ENCODE measurements at regions not wholly inside any gene's neighbourhood (a gene's known extent, or its start where the extent isn't known, plus 50 kb on each side); places are given as distances from the start of the nearest gene placed in this dataset.
A peak's percentile ranks its signal among the peaks of the same experiment; 100 is the strongest.

- intact Hi-C loops (cut with DNase I, micrococcal nuclease): loop anchor here in 1 of 2 donors (10.0 kb wide), 1 partner anchor 187 kb away; no protein-coding TSS in a partner anchor
- no peak for TF ChIP-seq CTCF (IDR thresholded peaks at IDR 0.05)
- DNase-seq (no peak), ATAC-seq (no peak)
- Histone ChIP-seq H3K36me3 (ENCODE audit: low read depth) (no peaks in the 10 kb centered on the region), H3K4me1 (ENCODE audit: low read depth) (no peaks in the 10 kb centered on the region), H3K9me3 (no peaks in the 10 kb centered on the region), H3K4me3 (no peak overlapping the region)
Observed at GRCh38 chr18:44321868-44322590, 358.7 kb upstream of the SETBP1 start.

GRCh38 chr18:44323125-44323524, 357.6 kb upstream of the SETBP1 start:
- ATAC-seq: no peak
- no peak for DNase-seq
- no peak for TF ChIP-seq CTCF (IDR thresholded peaks at IDR 0.05)
- Histone ChIP-seq H3K9me3 (no peaks in the 10 kb centered on the region), H3K4me3 (no peak overlapping the region), H3K4me1 (ENCODE audit: low read depth) (no peaks in the 10 kb centered on the region), H3K36me3 (ENCODE audit: low read depth) (no peaks in the 10 kb centered on the region)
- intact Hi-C loops (cut with DNase I, micrococcal nuclease): loop anchor here in 1 of 2 donors (10.0 kb wide), 1 partner anchor 188 kb away; no protein-coding TSS in a partner anchor

- ATAC-seq (no peak), DNase-seq (no peak)
- Histone ChIP-seq H3K9me3 (no peaks in the 10 kb centered on the region), H3K4me1 (ENCODE audit: low read depth) (no peaks in the 10 kb centered on the region), H3K36me3 (ENCODE audit: low read depth) (no peaks in the 10 kb centered on the region), H3K4me3 (no peak overlapping the region)
- no peak for TF ChIP-seq CTCF (IDR thresholded peaks at IDR 0.05)
- intact Hi-C loops (cut with DNase I, micrococcal nuclease): loop anchor here in 1 of 2 donors (10.0 kb wide), 1 partner anchor 190 kb away; no protein-coding TSS in a partner anchor
Observed at GRCh38 chr18:44324361-44324760, 356.3 kb upstream of the SETBP1 start.

- no peaks in the 10 kb centered on the region for H3K9me3 ChIP-seq
- no peaks in the 10 kb centered on the region for H3K4me1 ChIP-seq (ENCODE audit: low read depth)
- DNase-seq (peak in 2 of 3 donors; percentile 46 to 90), ATAC-seq (no peak)
- intact Hi-C loops (cut with DNase I, micrococcal nuclease): loop anchor here in 1 of 2 donors (10.0 kb wide), 1 partner anchor 191 kb away; no protein-coding TSS in a partner anchor
- H3K4me3 ChIP-seq: no peak overlapping the region
- peak; percentile 16 for TF ChIP-seq CTCF (IDR thresholded peaks at IDR 0.05)
- no peaks in the 10 kb centered on the region for H3K36me3 ChIP-seq (ENCODE audit: low read depth)
Observed at GRCh38 chr18:44325903-44326635, 354.6 kb upstream of the SETBP1 start.

GRCh38 chr18:44331656-44332570, 348.8 kb upstream of the SETBP1 start:
- Histone ChIP-seq H3K9me3 (no peaks in the 10 kb centered on the region), H3K36me3 (ENCODE audit: low read depth) (no peaks in the 10 kb centered on the region), H3K4me3 (no peak overlapping the region), H3K4me1 (ENCODE audit: low read depth) (no peaks in the 10 kb centered on the region)
- ATAC-seq: no peak
- DNase-seq: no peak
- TF ChIP-seq CTCF (IDR thresholded peaks at IDR 0.05): no peak
- intact Hi-C loops (cut with DNase I, micrococcal nuclease): no loop called here
